Transverse colon (tissue), 4 donors: ENCODE measurements at regions not wholly inside any gene's neighbourhood (a gene's known extent, or its start where the extent isn't known, plus 50 kb on each side); places are given as distances from the start of the nearest gene placed in this dataset.

ENCODE experiments used
- CTCF ChIP-seq, 5 experiments: fragments of 200-600 bp in 3 of 5; fragments of 450-650 bp in 2 of 5; sonication (generic) in 3 of 5; IDR thresholded peaks; 1 replicate in 2 of 5; 2 replicates in 3 of 5; pipeline ENCODE4 v1.5.1; 2016 to 2017; ENCODE audit warnings: antibody characterized with exemption in 5 of 5, inconsistent platforms in 3 of 5, mild to moderate bottlenecking in 2 of 5, moderate library complexity in 1 of 5
- EP300 ChIP-seq: sonication (generic); formaldehyde crosslinking; IDR thresholded peaks from one replicate; pipeline ENCODE4 v1.6.1; 2017; ENCODE audit warnings: antibody characterized with exemption, low read depth
- POLR2A ChIP-seq: fragments of 450-650 bp; IDR thresholded peaks from one replicate; pipeline ENCODE4 v1.6.1; 2016; ENCODE audit warnings: antibody characterized with exemption, mild to moderate bottlenecking, moderate library complexity
- POLR2AphosphoS5 ChIP-seq, 3 donors: sonication (generic); formaldehyde crosslinking; IDR thresholded peaks; one replicate each; pipeline ENCODE4 v1.6.1; 2016; ENCODE audit warnings: antibody characterized with exemption in 3 of 3

GRCh38 chr7:26918241-26918640 lies 53.9 kb upstream of the SKAP2 start:
- TF ChIP-seq CTCF (IDR thresholded peaks at IDR 0.05) (no peak), POLR2A (no peak), POLR2AphosphoS5 (IDR thresholded peaks at IDR 0.05) (no peak), EP300 (no peak)
